H1 (cell line): ENCODE measurements at regions not wholly inside any gene's neighbourhood (a gene's known extent, or its start where the extent isn't known, plus 50 kb on each side); places are given as distances from the start of the nearest gene placed in this dataset.

ENCODE experiments used
- CTCF ChIA-PET: fragments of 300-600 bp; sonication (Branson Sonifier 250); formaldehyde crosslinking; loops from one replicate; lab custom pipeline; 2021; ENCODE audit not compliant: partially characterized antibody; lab: Charles Lee
- POLR2A ChIA-PET: fragments of 300-600 bp; sonication (Branson Sonifier 250); formaldehyde crosslinking; loops from one replicate; lab custom pipeline; 2021; ENCODE audit warnings: inconsistent platforms; ENCODE audit not compliant: partially characterized antibody; lab: Charles Lee
- DNase-seq, 2 experiments: peaks; one replicate each; pipeline versions ENCODE4 v3.0.0 to v3.0.0-alpha.2; 2010 to 2022; ENCODE audit warnings: low spot score in 2 of 2, low read depth in 1 of 2, mixed read lengths in 1 of 2
- FAIRE-seq: peaks from 2 replicates; lab custom pipeline; 2011; peaks lifted over from hg19 to GRCh38; lab: Jason Lieb, UNC
- H2AFZ ChIP-seq: 2 replicates; pipeline ENCODE4 v1.8.1; 2012; ENCODE audit warnings: low read length, inconsistent platforms
- H2AK5ac ChIP-seq: 2 replicates; pipeline ENCODE4 v1.6.1; 2013; ENCODE audit warnings: low read depth, low read length
- H2BK120ac ChIP-seq: replicated peaks from 2 replicates; pipeline ENCODE3; 2013; ENCODE audit warnings: low read depth, low read length, inconsistent platforms
- H2BK12ac ChIP-seq: 2 replicates; pipeline ENCODE4 v1.6.1; 2013; ENCODE audit warnings: low read depth, low read length
- H2BK15ac ChIP-seq: 2 replicates; pipeline ENCODE4 v1.6.1; 2013; ENCODE audit warnings: low read length
- H2BK20ac ChIP-seq: 2 replicates; pipeline ENCODE4 v1.6.1; 2013; ENCODE audit warnings: low read length
- H2BK5ac ChIP-seq: 2 replicates; pipeline ENCODE4 v1.6.1; 2013; ENCODE audit warnings: low read depth, low read length
- H3K14ac ChIP-seq: 2 replicates; pipeline ENCODE4 v1.6.1; 2013; ENCODE audit warnings: inconsistent platforms; ENCODE audit not compliant: insufficient read length
- H3K18ac ChIP-seq: 2 replicates; pipeline ENCODE4 v1.6.1; 2013; ENCODE audit warnings: low read length; ENCODE audit errors: extremely low read depth
- H3K23ac ChIP-seq: 2 replicates; pipeline ENCODE4 v1.6.1; 2013; ENCODE audit warnings: inconsistent platforms; ENCODE audit not compliant: insufficient read length
- H3K23me2 ChIP-seq: 2 replicates; pipeline ENCODE4 v1.6.1; 2013; ENCODE audit warnings: low read depth, low read length
- H3K27ac ChIP-seq: 2 replicates; pipeline ENCODE4 v1.6.1; 2011; ENCODE audit warnings: low read depth, low read length, inconsistent platforms
- H3K27me3 ChIP-seq, 4 experiments: replicated peaks in 1 of 4; 1 replicate in 1 of 4; 2 replicates in 3 of 4; pipeline versions ENCODE4 v1.6.1 to v1.8.1; 2011 to 2013; ENCODE audit warnings: low read length in 3 of 4, mild to moderate bottlenecking in 3 of 4, inconsistent platforms in 2 of 4, mixed read lengths in 2 of 4, moderate library complexity in 1 of 4; ENCODE audit not compliant: control insufficient read depth in 3 of 4, insufficient read depth in 3 of 4; ENCODE audit errors: extremely low read depth in 1 of 4
- H3K36me3 ChIP-seq, 4 experiments: 2 replicates each; pipeline versions ENCODE4 v1.6.1 to v1.8.1; 2011 to 2013; ENCODE audit warnings: mild to moderate bottlenecking in 4 of 4, low read length in 3 of 4, moderate library complexity in 2 of 4, control low read depth in 1 of 4, inconsistent platforms in 1 of 4; ENCODE audit not compliant: insufficient read depth in 4 of 4, control insufficient read depth in 2 of 4
- H3K4ac ChIP-seq: replicated peaks from 2 replicates; pipeline ENCODE3; 2013; ENCODE audit warnings: low read length, low read depth, mixed read lengths, inconsistent platforms; ENCODE audit not compliant: insufficient read length
- H3K4me1 ChIP-seq, 4 experiments: replicated peaks in 1 of 4; 1 replicate in 1 of 4; 2 replicates in 3 of 4; pipeline versions ENCODE4 v1.6.1 to v1.8.1; 2011 to 2013; ENCODE audit warnings: low read length in 3 of 4, inconsistent platforms in 2 of 4, mixed read lengths in 1 of 4; ENCODE audit not compliant: insufficient read depth in 4 of 4, control insufficient read depth in 3 of 4
- H3K4me2 ChIP-seq, 2 experiments: 2 replicates each; pipeline versions ENCODE4 v1.6.1 to v1.8.1; 2011 to 2013; ENCODE audit warnings: low read depth in 2 of 2, low read length in 2 of 2, control low read depth in 1 of 2, inconsistent platforms in 1 of 2, mild to moderate bottlenecking in 1 of 2; ENCODE audit not compliant: insufficient read depth in 1 of 2
- H3K4me3 ChIP-seq, 4 experiments: fragments of 200-600, 300-600 bp in 1 of 4; sonication (generic), shearing (Covaris generic), sonication (Bioruptor Twin) in 1 of 4; 2 replicates each; pipeline versions ENCODE4 v1.5.1 to v1.8.1; 2011 to 2016; ENCODE audit warnings: low read length in 4 of 4, low read depth in 3 of 4, control low read depth in 2 of 4, inconsistent platforms in 2 of 4, mild to moderate bottlenecking in 2 of 4, mixed read lengths in 1 of 4, moderate library complexity in 1 of 4; ENCODE audit not compliant: insufficient read depth in 2 of 4; ENCODE audit errors: extremely low read depth in 1 of 4
- H3K56ac ChIP-seq: replicated peaks from 2 replicates; pipeline ENCODE3; 2013; ENCODE audit warnings: low read depth, mild to moderate bottlenecking, mixed read lengths, low read length, inconsistent platforms; ENCODE audit not compliant: insufficient read length
- H3K79me1 ChIP-seq: 2 replicates; pipeline ENCODE4 v1.6.1; 2013; ENCODE audit warnings: low read depth, low read length, control low read depth
- H3K79me2 ChIP-seq, 2 experiments: 2 replicates each; pipeline versions ENCODE4 v1.6.1 to v1.8.1; 2012 to 2013; ENCODE audit warnings: low read length in 2 of 2, mild to moderate bottlenecking in 2 of 2, inconsistent platforms in 1 of 2; ENCODE audit not compliant: insufficient read depth in 2 of 2, control insufficient read depth in 1 of 2
- H3K9ac ChIP-seq, 4 experiments: replicated peaks in 1 of 4; 1 replicate in 1 of 4; 2 replicates in 3 of 4; pipeline versions ENCODE4 v1.6.1 to v1.8.1; 2011 to 2013; ENCODE audit warnings: low read depth in 3 of 4, low read length in 3 of 4, control low read depth in 2 of 4, mild to moderate bottlenecking in 2 of 4, moderate library complexity in 2 of 4, inconsistent platforms in 1 of 4; ENCODE audit errors: extremely low read depth in 1 of 4
- H3K9me3 ChIP-seq, 2 experiments: 2 replicates each; pipeline versions ENCODE4 v1.6.1 to v1.8.1; 2012 to 2013; ENCODE audit warnings: mild to moderate bottlenecking in 2 of 2, moderate library complexity in 2 of 2, control low read depth in 1 of 2, inconsistent platforms in 1 of 2, low read depth in 1 of 2, low read length in 1 of 2, mixed read lengths in 1 of 2; ENCODE audit not compliant: insufficient read depth in 2 of 2
- H4K20me1 ChIP-seq, 2 experiments: replicated peaks in 1 of 2; 2 replicates each; pipeline versions ENCODE3 to v1.8.1; 2011 to 2013; ENCODE audit warnings: inconsistent platforms in 2 of 2, low read length in 2 of 2, mild to moderate bottlenecking in 1 of 2; ENCODE audit not compliant: insufficient read depth in 2 of 2, control insufficient read depth in 1 of 2
- H4K5ac ChIP-seq: 2 replicates; pipeline ENCODE4 v1.6.1; 2013; ENCODE audit warnings: low read length, low read depth, mixed read lengths, inconsistent platforms; ENCODE audit not compliant: insufficient read length
- H4K8ac ChIP-seq: 2 replicates; pipeline ENCODE4 v1.8.0; 2013; ENCODE audit warnings: mild to moderate bottlenecking, moderate library complexity, low read length, inconsistent platforms; ENCODE audit not compliant: insufficient read depth; ENCODE audit errors: extremely low read depth
- H4K91ac ChIP-seq: replicated peaks from 2 replicates; pipeline ENCODE3; 2013; ENCODE audit warnings: low read length, mixed read lengths, inconsistent platforms; ENCODE audit not compliant: insufficient read length
- ASH2L ChIP-seq: fragments of 200-600, 300-600 bp; sonication (generic); IDR thresholded peaks from one replicate; pipeline ENCODE4 v1.7.1; 2017; ENCODE audit warnings: low read length
- CBX8 ChIP-seq: fragments of 300-800, 300-1000 bp; sonication (generic); IDR thresholded peaks from 2 replicates; pipeline ENCODE4 v1.7.1; 2016; ENCODE audit warnings: low read depth, low read length, borderline replicate concordance
- CEBPB ChIP-seq: IDR thresholded peaks from 2 replicates; pipeline ENCODE4 v1.6.1; 2012; ENCODE audit warnings: low read depth, low read length
- EP300 ChIP-seq, 2 experiments: IDR thresholded peaks; 1 replicate in 1 of 2; 2 replicates in 1 of 2; pipeline ENCODE4 v1.6.1; 2011 to 2012; ENCODE audit warnings: low read depth in 2 of 2, low read length in 2 of 2, mild to moderate bottlenecking in 2 of 2, borderline replicate concordance in 1 of 2, inconsistent platforms in 1 of 2, moderate library complexity in 1 of 2
- GTF2F1 ChIP-seq: IDR thresholded peaks from 2 replicates; pipeline ENCODE4 v1.6.1; 2012; ENCODE audit warnings: low read depth, low read length, improper control_type of control experiment, borderline replicate concordance
- NANOG ChIP-seq: IDR thresholded peaks from 2 replicates; pipeline ENCODE4 v1.6.1; 2011; ENCODE audit warnings: low read length, low read depth, mild to moderate bottlenecking, inconsistent platforms; ENCODE audit not compliant: insufficient read depth, poor library complexity, severe bottlenecking
- POU5F1 ChIP-seq: IDR thresholded peaks from 2 replicates; pipeline ENCODE4 v1.6.1; 2011; ENCODE audit warnings: low read depth, mild to moderate bottlenecking, low read length, moderate library complexity
- RFX5 ChIP-seq: IDR thresholded peaks from 2 replicates; pipeline ENCODE4 v1.6.1; 2011; ENCODE audit warnings: low read depth, low read length, improper control_type of control experiment, borderline replicate concordance
- RXRA ChIP-seq: IDR thresholded peaks from 2 replicates; pipeline ENCODE4 v1.6.1; 2011; ENCODE audit warnings: low read depth, mild to moderate bottlenecking, low read length, moderate library complexity; ENCODE audit not compliant: insufficient read depth
- SIRT6 ChIP-seq: IDR thresholded peaks from one replicate; pipeline ENCODE4 v1.7.1; 2012; ENCODE audit warnings: low read length, inconsistent platforms
- SIX5 ChIP-seq: IDR thresholded peaks from 2 replicates; pipeline ENCODE4 v1.6.1; 2011; ENCODE audit warnings: mild to moderate bottlenecking, low read depth, low read length
- SP4 ChIP-seq: IDR thresholded peaks from 2 replicates; pipeline ENCODE4 v1.6.1; 2012; ENCODE audit warnings: low read length, inconsistent platforms
- USF2 ChIP-seq: IDR thresholded peaks from 2 replicates; pipeline ENCODE4 v1.6.1; 2011; ENCODE audit warnings: low read length, improper control_type of control experiment
- WGBS, 2 experiments: shearing (Covaris generic) in 1 of 2; methylation state at CpG; one replicate each; pipeline versions ENCODE4 v1.1.6 to v1.1.7; 2013 to 2015; ENCODE audit warnings: low lambda C conversion rate in 2 of 2, mixed read lengths in 2 of 2, inconsistent platforms in 1 of 2, low coverage in 1 of 2, missing lambda C conversion rate in 1 of 2; ENCODE audit not compliant: insufficient replicate concordance in 2 of 2, insufficient coverage in 1 of 2, insufficient read length in 1 of 2; ENCODE audit errors: extremely low coverage in 1 of 2, missing lambda C conversion rate in 1 of 2; 5-methylcytosine and 5-hydroxymethylcytosine counted together

DNA sequence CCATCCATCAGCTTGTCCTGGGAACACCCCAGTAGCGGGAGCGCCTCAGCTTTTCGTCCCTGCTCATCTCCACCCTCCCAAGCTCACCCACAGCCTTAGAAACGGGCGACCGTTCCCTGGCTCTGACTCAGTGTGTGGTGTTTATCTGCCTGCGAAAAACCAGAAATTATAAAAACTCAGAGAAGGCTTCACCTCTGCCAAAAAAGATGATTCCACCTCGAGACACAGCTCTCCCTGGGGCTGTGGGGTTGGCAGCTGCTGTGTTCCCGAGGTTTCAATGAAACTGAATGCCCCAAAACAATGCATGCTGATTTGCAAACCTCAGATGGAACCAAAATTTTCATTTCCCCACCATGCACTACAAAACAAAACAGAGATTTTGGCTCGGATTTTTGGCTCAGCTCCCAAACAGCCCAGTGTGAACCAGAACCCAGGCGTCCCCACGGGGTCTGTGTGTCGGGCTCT is 62.4 kb upstream of the MED9 start:
- FAIRE-seq (no peak), DNase-seq (no peak)
- TF ChIP-seq EP300 (IDR thresholded peaks at IDR 0.05; ENCODE audit: borderline replicate concordance in 1 of 2, low read depth in 2 of 2, low read length in 2 of 2), result no peak
- TF ChIP-seq SIX5, result no peak
- no peak for TF ChIP-seq ASH2L
- no peak for TF ChIP-seq CEBPB
- TF ChIP-seq SP4, result no peak
- TF ChIP-seq USF2, result no peak
- TF ChIP-seq RFX5, result no peak
- TF ChIP-seq GTF2F1, result no peak
- no peak for TF ChIP-seq POU5F1
- no peak for TF ChIP-seq SIRT6
- TF ChIP-seq NANOG, result no peak
- TF ChIP-seq CBX8, result no peak
- no peak for TF ChIP-seq RXRA

More for the DNA sequence above, 62.4 kb upstream of the MED9 start:
- H2BK20ac ChIP-seq, result no peak overlapping the region
- H3K23ac ChIP-seq, result no peak overlapping the region
- no peak overlapping the region for H2BK120ac ChIP-seq
- 77% methylated on average over 12 of the region's 13 CpGs; no CpG with 5 or more reads in 1 of the 2 experiments for WGBS, 2 experiments
- no peak overlapping the region for H3K9ac ChIP-seq
- peak overlapping the region; percentile 43; the same call in 1 of the 2 replicates for H4K8ac ChIP-seq
- no peak overlapping the region for H4K5ac ChIP-seq
- no peak overlapping the region for H4K91ac ChIP-seq
- H3K36me3 ChIP-seq, result no peaks in the 10 kb centered on the region
- H2BK12ac ChIP-seq, result no peak overlapping the region
- no peaks in the 10 kb centered on the region; a peak in 1 of 4 replicates for H3K9me3 ChIP-seq
- H2BK5ac ChIP-seq, result no peak overlapping the region
- no peaks in the 10 kb centered on the region for H3K79me2 ChIP-seq
- no peak overlapping the region for H3K14ac ChIP-seq
- H3K4me3 ChIP-seq, result no peak overlapping the region
- no peaks in the 10 kb centered on the region; a peak in 1 of 7 replicates for H3K4me1 ChIP-seq
- no peaks in the 10 kb centered on the region; a peak in 1 of 7 replicates for H3K27me3 ChIP-seq
- CTCF ChIA-PET, result interaction anchor here (0.6 to 2.9 kb wide), 5 partner anchors 9 to 196 kb away, joined by 3 to 8 read pairs (median 3); no protein-coding TSS in a partner anchor
- no peaks in the 10 kb centered on the region for H3K23me2 ChIP-seq
- H3K79me1 ChIP-seq, result no peaks in the 10 kb centered on the region
- no peak overlapping the region for H2AK5ac ChIP-seq
- H3K56ac ChIP-seq, result no peak overlapping the region
- H3K4ac ChIP-seq, result no peak overlapping the region
- no peaks in the 10 kb centered on the region for H4K20me1 ChIP-seq
- H3K4me2 ChIP-seq, result no peak overlapping the region
- H2AFZ ChIP-seq, result peak overlapping the region; percentile 93; the same call in 1 of the 2 replicates
- H2BK15ac ChIP-seq, result no peak overlapping the region
- POLR2A ChIA-PET, result interaction anchor here (0.8 kb wide), 1 partner anchor 20 kb away, joined by 3 read pairs; no protein-coding TSS in a partner anchor
- no peak overlapping the region for H3K27ac ChIP-seq
- no peak overlapping the region for H3K18ac ChIP-seq
